Nephron (organoid): ENCODE measurements at regions not wholly inside any gene's neighbourhood (a gene's known extent, or its start where the extent isn't known, plus 50 kb on each side); places are given as distances from the start of the nearest gene placed in this dataset.
A peak's percentile ranks its signal among the peaks of the same experiment; 100 is the strongest.
"Not testable (repeated sequence)": the region's sequence is repeated elsewhere in the genome, so short reads cannot be mapped to it uniquely, and the experiment has no call there.

Experiments
- H3K27ac Mint-ChIP-seq, 3 experiments: 2 replicates each; pipeline ENCODE4 v1.8.0; 2020; ENCODE audit warnings: mixed read lengths in 3 of 3, mild to moderate bottlenecking in 2 of 3, moderate library complexity in 1 of 3
- H3K27me3 Mint-ChIP-seq: 2 replicates; pipeline ENCODE4 v1.8.0; 2021; ENCODE audit warnings: low read depth, mild to moderate bottlenecking, moderate library complexity, mixed read lengths
- H3K36me3 Mint-ChIP-seq: 2 replicates; pipeline ENCODE4 v1.8.0; 2020; ENCODE audit warnings: low read depth, mixed read lengths
- H3K4me1 Mint-ChIP-seq: 2 replicates; pipeline ENCODE4 v1.8.0; 2020; ENCODE audit warnings: mixed read lengths
- H3K4me3 Mint-ChIP-seq, 3 experiments: 2 replicates each; pipeline ENCODE4 v1.8.0; 2020; ENCODE audit warnings: mild to moderate bottlenecking in 3 of 3, mixed read lengths in 3 of 3, moderate library complexity in 2 of 3
- H3K9me3 Mint-ChIP-seq: 2 replicates; pipeline ENCODE4 v1.8.0; 2020; ENCODE audit warnings: mixed read lengths
- CTCF ChIP-seq, 3 experiments: fragments of 200-600 bp; sonication (generic); IDR thresholded peaks; one replicate each; pipeline ENCODE4 v1.5.0; 2021; ENCODE audit warnings: antibody characterized with exemption in 3 of 3; ENCODE audit not compliant: unreplicated experiment in 3 of 3

- Mint-ChIP-seq H3K27ac (no peak overlapping the region), H3K9me3 (peaks cover 10% of the 10 kb centered on the region), H3K4me1 (peaks cover 23% of the 10 kb centered on the region), H3K4me3 (no peak overlapping the region), H3K27me3 (no peaks in the 10 kb centered on the region), H3K36me3 (no peaks in the 10 kb centered on the region)
- TF ChIP-seq CTCF (IDR thresholded peaks at IDR 0.05; ENCODE audit: unreplicated experiment in 3 of 3), result no peak
Measured at GRCh38 chr6:4264081-4264480, 128.7 kb upstream of the ECI2 start.

GRCh38 chr6:4262526-4262925, 127.2 kb upstream of the ECI2 start:
- H3K4me3 Mint-ChIP-seq, result no peak overlapping the region
- TF ChIP-seq CTCF (IDR thresholded peaks at IDR 0.05; ENCODE audit: unreplicated experiment in 3 of 3), result no peak
- no peaks in the 10 kb centered on the region for H3K27me3 Mint-ChIP-seq
- no peaks in the 10 kb centered on the region for H3K36me3 Mint-ChIP-seq
- peaks cover 23% of the 10 kb centered on the region for H3K4me1 Mint-ChIP-seq
- peak overlapping the region; percentile 36 to 69 (median 40) for H3K27ac Mint-ChIP-seq
- peaks cover 7% of the 10 kb centered on the region for H3K9me3 Mint-ChIP-seq

GRCh38 chr6:4259391-4259790, 124.0 kb upstream of the ECI2 start:
- Mint-ChIP-seq H3K4me1 (peaks cover 16% of the 10 kb centered on the region), H3K4me3 (no peak overlapping the region), H3K36me3 (no peaks in the 10 kb centered on the region), H3K27ac (no peak overlapping the region), H3K9me3 (no peaks in the 10 kb centered on the region), H3K27me3 (peaks cover 4% of the 10 kb centered on the region)
- TF ChIP-seq CTCF (IDR thresholded peaks at IDR 0.05; ENCODE audit: unreplicated experiment in 3 of 3), result no peak

- Mint-ChIP-seq H3K27ac (no peak overlapping the region), H3K9me3 (no peaks in the 10 kb centered on the region), H3K27me3 (peaks cover 8% of the 10 kb centered on the region), H3K4me1 (peaks cover 22% of the 10 kb centered on the region), H3K36me3 (no peaks in the 10 kb centered on the region), H3K4me3 (no peak overlapping the region)
- no peak for TF ChIP-seq CTCF (IDR thresholded peaks at IDR 0.05; ENCODE audit: unreplicated experiment in 3 of 3)
Measured at GRCh38 chr6:4258733-4259132, 123.4 kb upstream of the ECI2 start.

GRCh38 chr6:4256969-4257368, 121.6 kb upstream of the ECI2 start:
- Mint-ChIP-seq H3K27ac (no peak overlapping the region), H3K4me1 (peaks cover 14% of the 10 kb centered on the region), H3K27me3 (peaks cover 8% of the 10 kb centered on the region), H3K4me3 (no peak overlapping the region), H3K36me3 (no peaks in the 10 kb centered on the region), H3K9me3 (no peaks in the 10 kb centered on the region)
- no peak for TF ChIP-seq CTCF (IDR thresholded peaks at IDR 0.05; ENCODE audit: unreplicated experiment in 3 of 3)

- Mint-ChIP-seq H3K27ac (peak overlapping the region; percentile 65 to 82 (median 70)), H3K4me1 (peaks cover 7% of the 10 kb centered on the region), H3K36me3 (no peaks in the 10 kb centered on the region), H3K27me3 (peaks cover 8% of the 10 kb centered on the region), H3K9me3 (no peaks in the 10 kb centered on the region), H3K4me3 (no peak overlapping the region)
- peak; percentile 36 to 50 (median 49) for TF ChIP-seq CTCF (IDR thresholded peaks at IDR 0.05; ENCODE audit: unreplicated experiment in 3 of 3)
Measured at GRCh38 chr6:4253604-4254231, 118.3 kb upstream of the ECI2 start.

GRCh38 chr6:4252445-4252844, 117.1 kb upstream of the ECI2 start:
- H3K4me3 Mint-ChIP-seq, H3K4me1 Mint-ChIP-seq, H3K27ac Mint-ChIP-seq, H3K27me3 Mint-ChIP-seq, H3K36me3 Mint-ChIP-seq, H3K9me3 Mint-ChIP-seq: not testable (repeated sequence)
